ENCODE measurements at regions not wholly inside any gene's neighbourhood (a gene's known extent, or its start where the extent isn't known, plus 50 kb on each side); places are given as distances from the start of the nearest gene placed in this dataset.

DNA sequence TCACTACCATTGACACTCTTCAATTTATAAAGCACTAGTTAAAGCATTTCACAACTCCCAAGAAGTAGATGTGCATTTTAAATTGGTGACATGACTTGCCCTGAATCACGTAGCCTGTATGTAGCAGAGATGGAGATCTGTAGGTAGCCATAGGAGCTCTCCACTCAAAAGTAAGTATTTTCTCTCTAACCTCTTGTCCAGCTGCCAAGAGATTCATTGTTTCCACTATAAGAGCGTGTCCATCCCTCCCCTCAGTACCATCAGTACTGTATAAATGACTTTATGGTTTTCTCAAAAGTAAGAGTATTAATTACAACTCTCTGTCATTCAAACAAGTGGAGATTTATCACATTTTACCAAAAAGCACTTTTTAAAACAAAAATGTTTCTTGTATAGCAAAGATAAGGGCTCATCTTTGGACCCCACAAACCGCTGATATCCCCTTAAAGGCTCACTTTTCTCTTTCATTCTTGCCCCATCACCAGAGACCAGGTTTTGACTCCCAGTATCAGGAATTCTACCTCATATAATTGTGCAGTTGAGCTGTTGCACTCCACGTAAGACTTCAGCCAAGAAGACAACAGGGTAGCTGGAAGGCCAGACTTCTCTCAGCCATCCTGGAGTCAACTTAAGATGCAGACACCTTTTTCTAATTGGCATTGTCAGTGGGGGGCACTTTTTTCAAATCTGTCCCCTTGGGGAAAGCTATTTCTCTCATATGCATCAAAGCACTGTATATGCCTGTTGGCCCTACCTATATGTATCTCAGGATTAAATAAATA, 78.0 kb upstream of the GALNT5 start:
- no peak overlapping the region for H3K4me3 ChIP-seq (ENCODE audit: low read depth, low read length)
- FAIRE-seq (no peak), DNase-seq (ENCODE audit: low read depth) (no peak)
- H3K27me3 ChIP-seq (ENCODE audit: control insufficient read depth, insufficient read depth, low read length), result no peaks in the 10 kb centered on the region
- TF ChIP-seq, protein P1, sequence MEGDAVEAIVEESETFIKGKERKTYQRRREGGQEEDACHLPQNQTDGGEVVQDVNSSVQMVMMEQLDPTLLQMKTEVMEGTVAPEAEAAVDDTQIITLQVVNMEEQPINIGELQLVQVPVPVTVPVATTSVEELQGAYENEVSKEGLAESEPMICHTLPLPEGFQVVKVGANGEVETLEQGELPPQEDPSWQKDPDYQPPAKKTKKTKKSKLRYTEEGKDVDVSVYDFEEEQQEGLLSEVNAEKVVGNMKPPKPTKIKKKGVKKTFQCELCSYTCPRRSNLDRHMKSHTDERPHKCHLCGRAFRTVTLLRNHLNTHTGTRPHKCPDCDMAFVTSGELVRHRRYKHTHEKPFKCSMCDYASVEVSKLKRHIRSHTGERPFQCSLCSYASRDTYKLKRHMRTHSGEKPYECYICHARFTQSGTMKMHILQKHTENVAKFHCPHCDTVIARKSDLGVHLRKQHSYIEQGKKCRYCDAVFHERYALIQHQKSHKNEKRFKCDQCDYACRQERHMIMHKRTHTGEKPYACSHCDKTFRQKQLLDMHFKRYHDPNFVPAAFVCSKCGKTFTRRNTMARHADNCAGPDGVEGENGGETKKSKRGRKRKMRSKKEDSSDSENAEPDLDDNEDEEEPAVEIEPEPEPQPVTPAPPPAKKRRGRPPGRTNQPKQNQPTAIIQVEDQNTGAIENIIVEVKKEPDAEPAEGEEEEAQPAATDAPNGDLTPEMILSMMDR (IDR thresholded peaks at IDR 0.05; ENCODE audit: insufficient read depth, low read length, severe bottlenecking), result no peak
- H3K36me3 ChIP-seq (ENCODE audit: control insufficient read depth, insufficient read depth, low read length), result no peaks in the 10 kb centered on the region

DNA sequence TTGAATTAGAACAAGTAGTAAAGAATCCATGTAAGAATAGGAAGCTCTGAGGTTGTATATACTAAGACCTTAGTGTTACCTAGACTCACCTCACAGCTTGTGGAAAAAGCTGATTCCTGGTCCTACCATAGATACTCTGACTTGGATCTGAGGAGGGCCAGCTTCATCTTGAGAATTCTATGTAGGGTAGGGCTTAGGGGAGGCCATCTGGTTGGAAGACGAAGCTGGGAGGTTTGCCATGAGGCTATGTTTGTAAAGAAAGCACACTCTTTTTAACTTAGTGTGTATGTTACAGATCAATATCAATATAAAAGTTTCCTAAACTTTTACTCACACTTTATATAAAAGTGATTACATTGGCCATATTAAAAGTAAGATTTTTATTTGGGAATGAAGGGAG, 77.1 kb upstream of the GALNT5 start:
- Histone ChIP-seq H3K36me3 (ENCODE audit: control insufficient read depth, insufficient read depth, low read length) (no peaks in the 10 kb centered on the region), H3K4me3 (ENCODE audit: low read depth, low read length) (no peak overlapping the region), H3K27me3 (ENCODE audit: control insufficient read depth, insufficient read depth, low read length) (no peaks in the 10 kb centered on the region)
- DNase-seq (ENCODE audit: low read depth) (no peak), FAIRE-seq (no peak)
- TF ChIP-seq, protein P1 (IDR thresholded peaks at IDR 0.05; ENCODE audit: insufficient read depth, low read length, severe bottlenecking), result no peak

DNA sequence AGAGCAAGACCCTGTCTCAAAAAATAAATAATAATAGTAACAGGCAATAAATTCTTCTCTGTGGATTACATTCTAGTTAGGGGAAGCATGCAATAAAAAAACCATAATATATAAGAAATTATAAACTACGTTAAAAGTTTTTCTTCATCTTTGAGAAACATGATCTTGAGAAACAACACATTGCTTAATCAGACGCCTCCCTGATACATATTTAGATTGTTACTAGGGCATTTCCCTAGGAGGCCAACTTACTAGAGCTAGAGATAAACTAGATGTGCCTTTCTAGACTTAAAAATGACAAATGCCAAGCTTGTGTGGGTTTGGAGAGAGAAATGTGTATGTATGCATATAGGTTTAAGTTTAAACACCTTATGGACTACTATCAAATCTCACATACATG, 76.3 kb upstream of the GALNT5 start:
- Histone ChIP-seq H3K27me3 (ENCODE audit: control insufficient read depth, insufficient read depth, low read length) (no peaks in the 10 kb centered on the region), H3K4me3 (ENCODE audit: low read depth, low read length) (no peak overlapping the region), H3K36me3 (ENCODE audit: control insufficient read depth, insufficient read depth, low read length) (no peaks in the 10 kb centered on the region)
- DNase-seq (ENCODE audit: low read depth) (peak; percentile 42), FAIRE-seq (no peak)
- TF ChIP-seq, protein P1 (IDR thresholded peaks at IDR 0.05; ENCODE audit: insufficient read depth, low read length, severe bottlenecking), result no peak

DNA sequence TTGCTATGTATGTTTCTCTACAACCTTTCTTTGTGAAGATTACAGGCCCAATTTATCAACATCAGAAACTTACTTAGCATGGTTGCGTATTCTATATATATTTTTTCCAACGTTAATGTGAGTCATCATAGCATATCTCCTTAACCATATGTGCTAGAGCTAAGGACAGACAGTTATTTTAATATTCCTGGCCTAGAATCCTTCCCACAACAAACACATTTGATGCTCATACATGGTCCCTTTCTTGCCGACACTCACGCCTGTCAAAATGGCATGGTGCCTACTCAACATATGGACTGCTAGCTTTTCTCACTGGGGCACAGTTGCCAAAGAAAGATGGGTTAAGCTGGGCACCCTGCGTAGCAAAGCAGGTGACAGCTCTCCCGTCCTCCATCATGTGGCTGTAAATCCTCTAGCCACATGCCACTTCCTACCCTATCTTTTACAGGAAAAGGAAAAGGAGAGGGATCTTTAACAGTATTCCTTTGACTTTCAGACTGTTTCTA, 75.2 kb upstream of the GALNT5 start:
- no peak for DNase-seq (ENCODE audit: low read depth)
- Histone ChIP-seq H3K4me3 (ENCODE audit: low read depth, low read length) (no peak overlapping the region), H3K36me3 (ENCODE audit: control insufficient read depth, insufficient read depth, low read length) (no peaks in the 10 kb centered on the region), H3K27me3 (ENCODE audit: control insufficient read depth, insufficient read depth, low read length) (no peaks in the 10 kb centered on the region)
- FAIRE-seq, result no peak
- TF ChIP-seq, protein P1 (IDR thresholded peaks at IDR 0.05; ENCODE audit: insufficient read depth, low read length, severe bottlenecking), result no peak

DNA sequence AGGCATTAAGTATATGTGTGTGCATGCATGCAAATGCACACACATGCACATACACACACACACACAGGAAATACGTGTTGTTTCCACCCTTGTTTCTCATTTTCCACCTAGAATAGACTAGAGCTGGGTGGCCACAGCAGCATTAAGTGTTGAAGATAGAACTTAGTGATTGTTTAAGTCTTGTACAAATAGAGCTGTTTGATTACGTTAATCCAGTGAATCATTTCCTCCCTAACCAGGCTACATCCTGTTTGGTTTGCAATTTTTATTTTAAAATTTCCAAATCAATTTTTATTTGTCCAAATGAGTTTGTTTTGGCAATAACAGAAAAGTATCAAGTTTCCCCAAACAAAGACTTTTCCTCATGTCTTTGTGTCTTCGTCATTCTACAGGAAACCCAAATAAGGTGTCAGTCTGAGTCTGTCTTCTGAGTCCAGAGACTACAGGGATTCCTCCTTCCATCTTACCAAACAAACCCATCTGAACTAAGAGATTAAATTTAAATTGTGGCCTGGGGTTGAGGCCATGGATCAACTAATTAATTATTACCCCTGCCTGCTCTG, 74.6 kb upstream of the GALNT5 start:
- TF ChIP-seq, protein P1 (IDR thresholded peaks at IDR 0.05; ENCODE audit: insufficient read depth, low read length, severe bottlenecking), result no peak
- Histone ChIP-seq H3K4me3 (ENCODE audit: low read depth, low read length) (no peak overlapping the region), H3K27me3 (ENCODE audit: control insufficient read depth, insufficient read depth, low read length) (no peaks in the 10 kb centered on the region), H3K36me3 (ENCODE audit: control insufficient read depth, insufficient read depth, low read length) (no peaks in the 10 kb centered on the region)
- DNase-seq (ENCODE audit: low read depth), result peak; percentile 98
- no peak for FAIRE-seq
